NCI-H524 (cell line): ENCODE measurements at regions not wholly inside any gene's neighbourhood (a gene's known extent, or its start where the extent isn't known, plus 50 kb on each side); places are given as distances from the start of the nearest gene placed in this dataset.
"Not testable (repeated sequence)": the region's sequence is repeated elsewhere in the genome, so short reads cannot be mapped to it uniquely, and the experiment has no call there.

ENCODE experiments used
- DNase-seq, 2 experiments: peaks; one replicate each; lab custom pipeline; 2025; lab: John Stamatoyannopoulos, UW

DNA sequence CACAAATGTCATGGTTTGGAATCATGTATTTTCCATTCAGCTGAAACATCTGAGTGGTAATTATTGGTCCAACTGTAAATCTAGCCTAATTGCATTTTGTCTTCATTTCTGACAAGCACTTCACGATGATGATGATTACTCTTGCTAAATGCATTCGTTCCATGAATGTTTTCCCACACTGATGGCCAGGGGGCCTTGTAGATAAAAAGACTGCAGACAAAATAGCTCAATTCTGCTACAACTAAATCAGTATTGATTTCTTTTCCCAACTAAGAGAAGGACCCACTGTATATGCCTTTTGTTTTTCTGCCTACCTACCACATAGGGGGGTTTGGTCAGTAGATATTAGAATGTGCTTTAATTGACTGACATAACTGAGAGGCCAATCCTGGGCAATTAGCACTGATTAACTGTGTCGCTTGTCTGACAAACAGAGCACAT, 1351.3 kb upstream of the NUDT12 start:
- DNase-seq = no peak

DNA sequence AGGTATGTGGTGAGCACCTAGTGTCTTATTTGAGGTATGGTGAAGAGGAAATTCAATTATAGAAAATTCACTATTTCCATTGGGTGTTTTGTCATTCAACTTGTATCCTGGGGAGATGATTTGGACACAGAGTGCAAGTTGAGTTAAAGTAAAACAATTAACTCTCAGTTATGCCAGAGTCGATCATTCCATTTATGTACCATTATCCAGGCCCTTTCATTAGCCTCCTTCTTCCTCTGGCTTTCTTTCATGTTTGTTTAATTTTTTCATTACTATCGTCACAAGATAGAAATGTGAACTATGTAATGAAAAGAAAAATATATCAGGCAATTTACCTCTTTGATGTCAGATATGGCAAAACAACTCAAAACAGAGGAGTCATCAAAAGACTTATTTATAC, 1347.2 kb upstream of the NUDT12 start:
- DNase-seq = no peak

GRCh38 chr5:104904561-104904960, 1342.0 kb upstream of the NUDT12 start:
- no peak for DNase-seq

DNA sequence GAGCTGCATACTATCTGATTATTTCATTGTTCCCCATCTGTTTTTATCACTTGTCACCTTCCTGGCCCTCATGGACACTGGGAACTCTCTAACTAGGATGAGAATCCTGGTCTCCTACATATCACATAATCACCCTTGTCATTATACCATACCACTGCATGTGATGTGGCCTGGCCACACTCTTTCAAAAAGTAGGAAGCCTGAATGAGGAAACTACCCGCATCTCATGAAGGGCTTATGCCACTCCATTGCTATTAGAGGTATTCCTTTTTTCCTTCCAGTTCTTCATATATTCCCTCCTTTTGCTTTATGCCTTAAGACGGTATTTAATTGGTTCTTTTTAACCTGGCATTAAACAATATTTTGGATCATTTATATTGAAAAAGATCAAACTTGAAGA, 1341.4 kb upstream of the NUDT12 start:
- no peak for DNase-seq

- no peak for DNase-seq
Measured at GRCh38 chr5:104891596-104891995, 1329.0 kb upstream of the NUDT12 start.

DNA sequence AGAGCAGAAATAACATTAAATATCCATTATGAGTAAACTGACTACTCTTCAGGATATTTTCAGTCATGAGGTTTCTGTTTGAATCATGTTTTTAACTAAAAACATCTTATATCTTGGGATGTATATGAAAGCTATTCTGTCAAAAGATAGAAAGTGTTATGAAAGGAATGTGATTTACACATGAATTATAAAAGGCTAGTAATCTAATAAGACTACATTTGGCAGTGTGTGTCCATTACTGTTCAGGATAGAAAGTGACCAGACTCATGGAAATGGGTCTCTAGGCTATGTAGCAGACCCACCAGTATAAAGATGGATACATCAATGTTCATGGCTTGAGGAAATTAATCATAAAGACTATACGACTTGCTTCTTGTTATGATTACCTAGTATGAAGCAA, 1328.2 kb upstream of the NUDT12 start:
- no peak for DNase-seq

DNA sequence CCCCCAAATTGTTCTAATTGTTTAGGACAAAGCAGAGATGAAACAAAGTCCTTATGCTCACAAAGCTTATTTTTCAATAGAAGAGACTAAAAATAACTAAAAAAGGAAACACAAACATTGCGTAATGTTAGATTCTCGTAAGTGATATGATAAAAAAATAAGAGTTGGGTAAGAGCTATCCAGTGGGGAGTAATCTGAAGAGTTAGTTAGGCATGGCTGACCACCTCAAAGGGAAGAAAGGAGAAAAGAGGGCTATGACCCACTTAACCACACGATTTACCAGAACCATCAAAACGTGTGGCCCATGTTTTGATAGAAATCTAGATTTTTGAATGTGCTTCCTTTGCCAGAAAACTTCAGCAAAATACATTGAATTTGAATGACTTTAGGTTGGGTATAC, 1296.8 kb upstream of the NUDT12 start:
- DNase-seq = no peak

DNA sequence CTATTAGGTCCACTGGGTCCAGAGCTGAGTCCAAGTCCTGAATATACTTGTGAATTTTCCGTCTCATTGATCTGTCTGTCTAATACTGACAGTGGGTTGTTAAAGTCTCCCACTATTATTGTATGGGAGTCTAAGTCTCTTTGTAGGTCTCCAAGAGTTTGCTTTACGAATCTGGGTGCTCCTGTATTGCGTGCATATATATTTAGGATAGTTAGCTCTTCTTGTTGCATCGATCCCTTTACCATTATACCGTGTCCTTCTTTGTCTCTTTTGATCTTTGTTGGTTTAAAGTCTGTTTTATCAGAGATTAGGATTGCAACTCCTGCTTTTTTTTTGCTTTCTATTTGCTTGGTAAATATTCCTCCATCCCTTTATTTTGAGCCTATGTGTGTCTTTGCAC, 1289.5 kb upstream of the NUDT12 start:
- not testable (repeated sequence) for DNase-seq

DNA sequence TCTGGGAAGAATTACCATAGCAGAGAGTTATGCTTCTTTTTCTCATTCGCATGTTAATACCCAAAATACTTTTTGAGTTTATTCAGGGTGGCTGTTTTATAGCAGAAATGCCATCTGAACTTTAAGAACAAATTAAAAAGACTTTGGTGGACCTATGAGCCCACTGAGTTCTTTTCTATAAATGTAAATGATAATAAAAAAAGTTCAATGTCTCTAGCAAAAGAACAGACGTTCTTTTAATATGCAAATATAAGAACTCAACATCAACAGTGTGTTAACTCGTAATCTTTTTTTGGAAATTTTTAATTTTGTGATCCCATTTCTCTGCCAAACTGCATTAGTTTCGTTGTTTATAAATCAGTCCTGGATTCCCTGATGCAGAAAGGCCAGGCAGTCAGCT, 1283.0 kb upstream of the NUDT12 start:
- DNase-seq = no peak

GRCh38 chr5:104843822-104844221, 1281.2 kb upstream of the NUDT12 start:
- no peak for DNase-seq

- no peak for DNase-seq
Measured at GRCh38 chr5:104840284-104840683, 1277.7 kb upstream of the NUDT12 start.

GRCh38 chr5:104831515-104831914, 1268.9 kb upstream of the NUDT12 start:
- DNase-seq = not testable (repeated sequence)

DNA sequence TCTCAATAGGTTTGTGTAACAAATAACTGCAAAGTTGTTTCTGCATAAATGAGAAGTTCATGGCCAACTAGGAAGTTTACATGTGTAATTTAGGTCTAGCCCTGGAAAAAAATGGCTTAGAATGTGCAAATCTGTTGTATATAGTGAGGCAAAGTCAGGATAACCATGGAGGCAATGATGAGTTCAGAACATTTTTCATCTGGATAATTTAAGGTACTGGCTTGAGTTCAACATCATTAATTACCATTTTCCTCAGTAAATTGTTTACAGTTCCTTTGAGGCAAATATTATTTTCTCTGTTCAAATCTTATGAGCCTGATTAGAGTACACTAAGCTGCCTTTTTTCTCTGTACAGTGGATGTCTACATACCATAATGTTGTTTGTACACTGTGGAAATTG, 1259.0 kb upstream of the NUDT12 start:
- no peak for DNase-seq

DNA sequence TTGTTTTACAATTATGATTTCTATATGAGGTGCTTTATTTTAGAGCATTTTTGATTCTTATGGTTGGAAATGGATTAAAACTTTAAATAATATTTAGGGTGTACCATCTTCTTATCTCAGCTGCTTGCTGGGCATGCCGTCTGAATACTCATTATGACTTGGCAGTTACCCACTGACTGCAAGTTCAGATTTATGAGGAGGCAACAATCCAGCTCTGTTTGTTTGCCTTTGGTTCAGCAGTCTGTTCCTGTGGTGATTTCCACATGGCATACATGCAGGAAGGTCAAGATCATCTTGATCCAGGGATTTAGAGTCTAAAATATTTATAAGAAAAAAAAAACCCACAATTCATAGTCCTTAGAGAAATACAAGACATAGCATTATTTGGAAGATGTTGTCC, 1254.5 kb upstream of the NUDT12 start:
- no peak for DNase-seq

- no peak for DNase-seq
Measured at GRCh38 chr5:104815212-104815611, 1252.6 kb upstream of the NUDT12 start.

DNA sequence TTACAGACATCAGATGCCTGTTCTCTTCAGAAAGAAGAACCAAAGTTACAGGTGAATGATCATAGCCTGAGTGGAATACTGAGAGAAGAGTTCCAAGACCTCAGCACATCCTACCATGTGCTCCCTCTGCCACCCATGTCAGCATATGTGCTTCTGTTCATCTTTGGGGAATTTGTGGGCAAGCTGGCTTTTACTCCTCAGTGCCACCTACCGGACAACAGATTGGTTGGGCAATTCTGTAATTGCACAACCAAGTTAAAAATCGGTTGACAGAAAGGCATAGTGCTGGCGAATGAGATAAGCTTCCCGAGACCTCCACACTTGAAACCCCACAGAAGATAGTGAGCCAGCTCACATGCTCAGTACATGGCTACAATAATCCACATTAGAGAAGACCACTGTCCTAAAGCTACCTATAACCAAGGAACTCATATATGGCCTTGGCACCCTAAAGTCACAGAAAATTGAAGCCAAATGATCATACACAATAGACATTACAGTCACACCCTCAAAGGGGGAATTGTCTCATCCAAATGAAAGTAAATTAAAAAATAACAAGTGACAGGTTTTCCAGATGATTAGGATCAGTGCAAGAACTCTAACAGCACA, 1238.0 kb upstream of the NUDT12 start:
- no peak for DNase-seq

DNA sequence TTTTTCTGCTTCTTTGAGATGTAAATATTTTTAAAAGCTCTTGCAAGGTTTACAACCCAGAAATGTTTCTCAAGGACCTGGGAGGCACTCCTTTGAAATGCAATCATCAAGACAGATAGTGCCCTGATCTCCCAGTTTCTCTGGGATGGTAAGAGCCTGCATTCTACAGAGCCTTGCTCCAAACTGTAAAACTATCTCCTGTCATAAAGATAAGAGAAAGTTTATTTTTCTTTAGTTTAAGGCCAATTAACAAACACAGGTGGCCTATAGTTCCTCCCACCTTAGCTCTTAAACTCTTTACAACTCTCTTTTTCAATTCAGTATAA, 1231.1 kb upstream of the NUDT12 start:
- DNase-seq = no peak

DNA sequence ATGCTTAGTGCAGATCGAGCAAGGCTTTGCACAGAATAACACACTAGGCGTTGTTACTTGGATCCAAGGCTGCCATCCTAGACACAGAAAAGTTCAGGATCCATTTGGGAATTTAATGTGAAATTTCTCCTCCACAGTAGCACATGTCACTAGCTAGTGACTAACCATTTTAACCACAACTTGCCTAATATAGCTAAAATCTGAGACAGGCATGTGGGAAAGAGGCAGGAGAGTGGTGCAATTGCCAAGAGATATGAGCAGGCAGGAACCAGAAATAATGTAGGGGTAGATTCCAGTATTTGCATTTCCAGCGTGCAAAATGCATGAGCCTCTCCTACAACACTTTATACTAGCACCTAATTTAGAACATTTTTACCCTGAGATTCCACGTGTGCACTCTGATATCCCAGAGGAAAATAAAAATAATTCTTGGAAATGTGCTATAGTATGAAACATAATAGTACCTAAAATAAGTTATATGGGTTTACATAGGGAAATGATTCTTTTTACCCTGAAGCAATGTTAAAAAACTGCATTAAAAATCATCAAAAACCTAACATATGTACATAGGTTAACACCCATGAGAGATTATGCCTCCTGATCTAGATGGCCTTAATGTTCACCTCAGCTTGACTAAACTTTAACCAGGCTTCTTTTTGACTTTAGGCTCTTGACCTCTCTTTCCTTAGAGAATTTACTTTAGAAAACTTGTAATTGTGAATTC, 1230.6 kb upstream of the NUDT12 start:
- no peak for DNase-seq

GRCh38 chr5:104789366-104789765, 1226.8 kb upstream of the NUDT12 start:
- DNase-seq = no peak

- no peak for DNase-seq
Measured at GRCh38 chr5:104785097-104785496, 1222.5 kb upstream of the NUDT12 start.

DNA sequence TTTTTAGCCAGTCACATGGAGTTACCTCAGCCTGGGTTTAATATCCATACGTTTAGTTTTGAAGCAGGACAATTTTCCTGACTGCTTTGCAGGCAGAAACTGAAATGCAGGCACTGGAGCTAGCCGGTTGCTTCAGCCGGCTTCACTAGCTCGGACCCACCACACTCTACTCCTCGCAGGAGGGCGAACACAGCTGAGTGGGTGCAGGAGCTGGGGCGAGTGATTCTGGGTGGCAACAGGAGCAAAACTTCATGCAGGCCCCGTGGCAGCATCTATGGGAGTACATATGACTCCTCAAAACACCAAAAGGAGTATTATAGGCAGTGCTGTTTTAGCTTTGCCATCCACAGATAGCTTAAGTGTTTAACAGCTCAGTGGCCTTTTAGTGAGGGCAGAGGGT, 1211.8 kb upstream of the NUDT12 start:
- no peak for DNase-seq

DNA sequence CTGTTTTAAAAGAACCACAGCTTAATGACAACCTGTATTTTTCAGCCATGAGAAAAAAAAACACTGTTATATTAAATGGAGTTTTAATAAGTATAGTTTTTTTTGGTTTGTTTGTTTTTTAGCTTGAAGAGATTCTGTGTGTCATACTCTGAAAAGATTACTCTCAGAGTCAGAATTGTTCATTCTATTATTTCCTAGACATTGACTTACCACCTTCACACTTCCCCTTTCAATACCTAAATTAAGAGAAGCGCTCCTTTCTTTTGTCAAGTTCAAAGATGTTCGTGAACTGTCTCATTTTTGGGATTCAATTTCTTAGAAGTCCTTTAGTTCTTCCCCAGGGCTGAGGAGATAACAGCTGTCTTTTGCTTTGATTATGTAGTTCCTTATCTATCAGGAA, 1201.6 kb upstream of the NUDT12 start:
- DNase-seq = no peak

- no peak for DNase-seq
Measured at GRCh38 chr5:104763216-104763615, 1200.6 kb upstream of the NUDT12 start.

DNA sequence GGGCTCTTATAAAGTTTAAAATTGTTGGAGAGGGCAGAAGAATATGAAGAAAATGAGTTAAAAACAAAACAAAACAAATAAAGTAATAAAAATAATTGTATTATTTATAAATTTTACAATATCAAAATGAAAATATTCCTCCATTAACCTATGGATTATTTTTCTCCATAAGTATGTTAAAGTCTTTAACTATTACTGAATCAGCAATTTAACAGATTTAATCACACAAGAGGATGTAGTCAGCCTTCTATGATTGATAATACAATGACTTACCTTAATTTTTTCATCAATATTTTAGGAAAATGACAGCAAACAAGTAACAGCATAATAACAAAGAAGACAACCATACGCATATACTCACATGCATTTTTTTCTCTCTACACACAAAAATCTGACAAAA, 1195.3 kb upstream of the NUDT12 start:
- no peak for DNase-seq
